PFSK-1 (cell line): ENCODE measurements at regions not wholly inside any gene's neighbourhood (a gene's known extent, or its start where the extent isn't known, plus 50 kb on each side); places are given as distances from the start of the nearest gene placed in this dataset.

Experiments
- FOXP2 ChIP-seq: optimal IDR thresholded peaks from 2 replicates; pipeline ENCODE3; 2011; ENCODE audit warnings: borderline replicate concordance, control low read depth, inconsistent platforms; ENCODE audit not compliant: insufficient read depth; ENCODE audit errors: extremely low read length, extremely low read depth
- POLR2AphosphoS5 ChIP-seq: IDR thresholded peaks from 2 replicates; pipeline ENCODE4 v1.6.1; 2012; ENCODE audit warnings: low read depth, mild to moderate bottlenecking, control low read depth, low read length, moderate library complexity
- SIN3A ChIP-seq: IDR thresholded peaks from 2 replicates; pipeline ENCODE4 v1.6.1; 2012; ENCODE audit warnings: mild to moderate bottlenecking, low read length, moderate library complexity, borderline replicate concordance; ENCODE audit not compliant: insufficient read depth

- TF ChIP-seq POLR2AphosphoS5 (no peak), FOXP2 (no peak), SIN3A (no peak)
Measured at GRCh38 chr4:14053291-14053690, 425.8 kb upstream of the BOD1L1 start.
